Aorta (tissue), 5 donors: ENCODE measurements at regions not wholly inside any gene's neighbourhood (a gene's known extent, or its start where the extent isn't known, plus 50 kb on each side); places are given as distances from the start of the nearest gene placed in this dataset.

Source experiments
- ATAC-seq: fragments of 200-7000 bp; cut with Tn5 transposase; one replicate; pipeline ENCODE4 v1.9.1; 2022; ENCODE audit warnings: moderate library complexity; ENCODE audit not compliant: low FRiP score
- DNase-seq, 2 donors: peaks; one replicate each; pipeline ENCODE4 v3.0.0-alpha.2; 2020
- H3K27ac ChIP-seq, 2 donors: one replicate each; pipeline ENCODE4 v1.5.1; 2013; ENCODE audit warnings: low read length in 2 of 2, mild to moderate bottlenecking in 2 of 2, moderate library complexity in 2 of 2, control low read depth in 1 of 2, inconsistent platforms in 1 of 2, low read depth in 1 of 2
- H3K27me3 ChIP-seq, 2 donors: one replicate each; pipeline ENCODE4 v1.6.1; 2013; ENCODE audit warnings: control low read depth in 1 of 2, low read length in 1 of 2, mild to moderate bottlenecking in 1 of 2, moderate library complexity in 1 of 2; ENCODE audit not compliant: insufficient read depth in 2 of 2, control insufficient read depth in 1 of 2
- H3K36me3 ChIP-seq, 2 donors: one replicate each; pipeline ENCODE4 v1.6.1; 2013; ENCODE audit warnings: control low read depth in 1 of 2, low read length in 1 of 2, mild to moderate bottlenecking in 1 of 2; ENCODE audit not compliant: insufficient read depth in 2 of 2, control insufficient read depth in 1 of 2
- H3K4me1 ChIP-seq, 2 donors: one replicate each; pipeline ENCODE4 v1.6.1; 2013; ENCODE audit warnings: low read length in 2 of 2, control low read depth in 1 of 2, mild to moderate bottlenecking in 1 of 2, moderate library complexity in 1 of 2; ENCODE audit not compliant: insufficient read depth in 2 of 2, control insufficient read depth in 1 of 2
- H3K4me3 ChIP-seq, 2 donors: one replicate each; pipeline ENCODE4 v1.5.1; 2013; ENCODE audit warnings: low read length in 2 of 2, control low read depth in 1 of 2, mild to moderate bottlenecking in 1 of 2
- H3K9me3 ChIP-seq: one replicate; pipeline ENCODE4 v1.6.1; 2013; ENCODE audit warnings: mild to moderate bottlenecking, low read length; ENCODE audit not compliant: control insufficient read depth
- WGBS, 2 donors: extraction: QIAGEN DNeasy Blood & Tissue Kit; methylation state at CpG; one replicate each; pipeline ENCODE4 v1.1.7; 2013; 5-methylcytosine and 5-hydroxymethylcytosine counted together
- intact Hi-C, 2 donors: fragments of 100-400 bp; cut with DNase I; formaldehyde crosslinking; loops; one replicate each; pipeline versions ENCODE4 v1.14.2 to v1.15.0; 2022
- donor health status: healthy with polysubstance abuse.
- donor health status: Bipolar disorder and iron deficiency.
- donor health status: DM: no; HTN: no; CAD: no.
- donor health status: DM: no; HTN: no; CAD: no.
- donor health status: DM: yes; HTN: yes; CAD: no.

GRCh38 chr4:22115262-22115661 is 166.7 kb upstream of the KCNIP4 start:
- no peak for ATAC-seq
- Histone ChIP-seq H3K27ac (no peak overlapping the region), H3K36me3 (no peaks in the 10 kb centered on the region), H3K27me3 (no peaks in the 10 kb centered on the region), H3K4me1 (no peaks in the 10 kb centered on the region), H3K4me3 (no peak overlapping the region), H3K9me3 (no peaks in the 10 kb centered on the region)
- DNase-seq: no peak
- intact Hi-C loops: no loop called here
- 86 to 88% methylated on average over 2 of the region's 2 CpGs for WGBS, 2 donors

GRCh38 chr4:22103768-22104167 is 155.2 kb upstream of the KCNIP4 start:
- no peaks in the 10 kb centered on the region for H3K27me3 ChIP-seq
- WGBS, 2 donors: 54 to 63% methylated on average over 2 of the region's 2 CpGs
- ATAC-seq (no peak), DNase-seq (no peak)
- H3K36me3 ChIP-seq: no peaks in the 10 kb centered on the region
- no peaks in the 10 kb centered on the region for H3K9me3 ChIP-seq
- no peak overlapping the region for H3K27ac ChIP-seq
- H3K4me3 ChIP-seq: no peak overlapping the region
- no peaks in the 10 kb centered on the region for H3K4me1 ChIP-seq
- intact Hi-C loops: no loop called here

- Histone ChIP-seq H3K36me3 (no peaks in the 10 kb centered on the region), H3K4me3 (no peak overlapping the region), H3K4me1 (no peaks in the 10 kb centered on the region), H3K9me3 (no peaks in the 10 kb centered on the region), H3K27me3 (no peaks in the 10 kb centered on the region), H3K27ac (no peak overlapping the region)
- intact Hi-C loops: no loop called here
- no peak for ATAC-seq
- no peak for DNase-seq
- 22 to 26% methylated on average over 2 of the region's 2 CpGs for WGBS, 2 donors
These were observed 151.3 kb upstream of the KCNIP4 start for GRCh38 chr4:22099896-22100295.

DNA sequence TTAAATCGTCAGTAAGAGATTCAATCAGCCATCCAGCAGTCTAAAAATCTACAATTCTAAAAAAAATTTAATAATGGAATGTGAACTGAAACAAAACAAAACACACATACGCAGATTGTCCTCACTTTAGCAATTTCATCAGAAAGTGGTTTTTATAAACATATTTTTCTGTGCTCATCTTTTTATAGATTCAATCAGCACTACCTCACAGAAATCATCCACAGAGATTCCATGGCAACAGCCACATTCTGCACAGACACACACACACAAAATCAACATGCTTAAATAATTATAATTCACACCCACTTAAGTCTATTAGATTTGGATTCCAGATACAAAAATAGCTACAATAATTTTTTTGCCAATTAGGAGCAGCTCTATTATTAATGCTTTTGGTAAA is 149.0 kb upstream of the KCNIP4 start:
- no peaks in the 10 kb centered on the region for H3K36me3 ChIP-seq
- H3K4me3 ChIP-seq: no peak overlapping the region
- 65 to 67% methylated on average over 2 of the region's 2 CpGs for WGBS, 2 donors
- DNase-seq (no peak), ATAC-seq (no peak)
- H3K4me1 ChIP-seq: no peaks in the 10 kb centered on the region
- intact Hi-C loops: no loop called here
- no peaks in the 10 kb centered on the region for H3K27me3 ChIP-seq
- no peaks in the 10 kb centered on the region for H3K9me3 ChIP-seq
- H3K27ac ChIP-seq: no peak overlapping the region

DNA sequence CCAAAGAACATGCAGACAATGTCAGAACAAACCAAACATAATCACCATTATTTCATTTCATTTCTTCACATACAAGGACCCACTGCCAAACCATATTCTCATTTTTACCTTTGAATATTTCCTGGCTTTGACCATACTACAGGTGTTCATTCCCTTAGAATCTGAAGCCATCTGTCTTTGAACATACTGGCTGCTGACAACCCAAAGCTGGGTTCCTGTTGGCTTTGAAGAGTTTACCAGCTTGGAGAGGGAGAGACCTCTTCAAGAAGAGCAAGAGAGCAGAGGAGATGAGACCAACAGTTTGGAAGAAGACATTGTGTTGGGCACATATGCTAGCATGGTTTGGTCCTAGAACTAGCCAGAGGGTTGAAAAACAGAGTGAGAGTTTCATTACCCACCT is 145.6 kb upstream of the KCNIP4 start:
- intact Hi-C loops: no loop called here
- no peaks in the 10 kb centered on the region for H3K36me3 ChIP-seq
- H3K9me3 ChIP-seq: no peaks in the 10 kb centered on the region
- no peaks in the 10 kb centered on the region for H3K4me1 ChIP-seq
- no peak for ATAC-seq
- H3K27ac ChIP-seq: no peak overlapping the region
- no peaks in the 10 kb centered on the region for H3K27me3 ChIP-seq
- no peak for DNase-seq
- H3K4me3 ChIP-seq: no peak overlapping the region

- intact Hi-C loops: no loop called here
- Histone ChIP-seq H3K27me3 (no peaks in the 10 kb centered on the region), H3K36me3 (no peaks in the 10 kb centered on the region), H3K27ac (no peak overlapping the region), H3K4me1 (no peaks in the 10 kb centered on the region), H3K9me3 (no peaks in the 10 kb centered on the region), H3K4me3 (no peak overlapping the region)
- ATAC-seq (no peak), DNase-seq (no peak)
- WGBS, 2 donors: 64 to 75% methylated on average over 3 of the region's 3 CpGs
These were observed 144.6 kb upstream of the KCNIP4 start for GRCh38 chr4:22093126-22093525.

- H3K27me3 ChIP-seq: no peaks in the 10 kb centered on the region
- no peak overlapping the region for H3K27ac ChIP-seq
- no peaks in the 10 kb centered on the region for H3K36me3 ChIP-seq
- ATAC-seq: no peak
- whole genome bisulfite sequencing, 2 donors: 35 to 39% methylated on average over 4 of the region's 4 CpGs
- no peaks in the 10 kb centered on the region for H3K4me1 ChIP-seq
- no peaks in the 10 kb centered on the region for H3K9me3 ChIP-seq
- no peak for DNase-seq
- intact Hi-C loops: no loop called here
- no peak overlapping the region for H3K4me3 ChIP-seq
These were observed 143.3 kb upstream of the KCNIP4 start for GRCh38 chr4:22091906-22092305.

DNA sequence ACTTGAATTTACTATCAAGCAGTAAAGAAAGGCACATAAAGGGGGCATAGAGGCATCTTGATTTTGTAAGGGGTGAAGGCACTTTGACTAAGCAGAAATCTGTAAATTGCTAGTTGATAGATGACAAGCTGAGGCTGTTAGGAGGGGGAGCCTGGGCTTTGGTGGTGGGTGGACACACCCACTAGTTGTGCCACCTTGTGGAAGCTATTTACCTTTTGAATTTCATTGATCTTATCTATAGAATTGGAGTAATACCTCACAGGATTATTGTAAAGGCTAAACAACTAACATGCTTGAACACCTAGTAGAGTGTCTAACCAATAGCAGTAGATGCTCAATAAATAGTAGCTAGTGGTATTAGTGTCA is 142.8 kb upstream of the KCNIP4 start:
- no peak for ATAC-seq
- no peaks in the 10 kb centered on the region for H3K36me3 ChIP-seq

DNA sequence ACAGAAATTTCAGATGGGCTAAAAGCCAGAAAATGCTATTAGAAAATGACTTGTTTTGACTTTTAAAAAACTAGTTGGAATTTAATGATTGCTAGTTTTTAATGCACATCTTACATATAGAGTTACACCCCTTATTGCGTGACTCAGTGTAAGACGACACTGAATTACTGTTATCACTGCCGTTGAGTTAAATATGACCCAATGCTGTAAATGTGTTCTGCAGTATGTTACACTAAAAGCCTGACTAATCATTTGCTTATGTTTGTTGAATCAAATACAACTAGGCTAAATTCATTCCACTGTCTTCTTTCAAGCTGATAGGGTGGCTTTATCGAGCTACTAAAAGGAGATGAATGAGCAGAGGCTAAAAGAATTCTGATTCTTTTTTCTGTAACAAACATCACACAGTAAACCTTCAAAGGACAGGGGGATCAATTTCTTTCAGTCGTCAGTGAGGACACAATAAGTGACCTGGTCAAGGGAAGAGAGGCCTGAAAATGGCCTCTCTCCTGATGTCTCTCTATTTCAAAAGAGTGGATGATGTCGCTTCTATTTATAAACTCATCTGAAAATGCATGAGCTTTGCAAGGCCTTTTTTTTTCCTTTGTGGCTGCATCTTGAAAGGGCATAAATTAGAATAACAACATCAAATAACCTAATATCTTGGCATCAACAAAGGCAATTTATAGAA is 142.2 kb upstream of the KCNIP4 start:
- no peak for DNase-seq
- no peak for ATAC-seq
- Histone ChIP-seq H3K9me3 (no peaks in the 10 kb centered on the region), H3K4me1 (no peaks in the 10 kb centered on the region), H3K36me3 (no peaks in the 10 kb centered on the region), H3K4me3 (no peak overlapping the region), H3K27ac (no peak overlapping the region), H3K27me3 (no peaks in the 10 kb centered on the region)
- 50 to 67% methylated on average over 6 of the region's 6 CpGs for WGBS, 2 donors
- intact Hi-C loops: no loop called here

More for the DNA sequence above, 142.8 kb upstream of the KCNIP4 start:
- H3K27me3 ChIP-seq: no peaks in the 10 kb centered on the region
- H3K4me1 ChIP-seq: no peaks in the 10 kb centered on the region
- intact Hi-C loops: no loop called here
- H3K9me3 ChIP-seq: no peaks in the 10 kb centered on the region
- no peak overlapping the region for H3K27ac ChIP-seq
- H3K4me3 ChIP-seq: no peak overlapping the region
- DNase-seq: no peak
